C4-2B (cell line): ENCODE measurements at regions not wholly inside any gene's neighbourhood (a gene's known extent, or its start where the extent isn't known, plus 50 kb on each side); places are given as distances from the start of the nearest gene placed in this dataset.

ENCODE experiments used
- ZFX ChIP-seq: fragments of 450-650 bp; IDR thresholded peaks from 2 replicates; pipeline ENCODE4 v1.6.1; 2017
- TF ChIP-seq, protein P1 (sequence below): fragments of 450-650 bp; conservative IDR thresholded peaks from 2 replicates; pipeline ENCODE4 v1.5.1; 2017; ENCODE audit warnings: mild to moderate bottlenecking

DNA sequence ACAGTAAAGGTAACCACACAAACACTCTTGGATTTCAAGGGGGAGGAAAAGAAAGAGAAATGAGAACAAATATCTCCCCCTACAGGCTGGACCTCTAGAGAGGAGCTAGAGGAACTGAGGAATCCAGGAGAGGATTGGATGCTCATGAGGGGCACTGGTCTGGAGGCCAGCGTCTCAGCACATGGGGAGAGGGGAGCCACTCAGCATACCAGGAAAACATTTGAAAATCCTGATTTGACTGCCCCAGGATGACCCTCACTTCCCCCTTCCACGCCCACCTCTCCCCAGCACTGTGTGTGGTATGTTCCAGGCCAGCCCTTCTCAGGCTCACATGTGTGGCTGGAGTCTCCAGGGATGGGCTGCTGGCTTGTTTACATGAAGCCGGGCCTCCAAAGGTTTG, 396.8 kb upstream of the ID2 start:
- TF ChIP-seq, protein P1, sequence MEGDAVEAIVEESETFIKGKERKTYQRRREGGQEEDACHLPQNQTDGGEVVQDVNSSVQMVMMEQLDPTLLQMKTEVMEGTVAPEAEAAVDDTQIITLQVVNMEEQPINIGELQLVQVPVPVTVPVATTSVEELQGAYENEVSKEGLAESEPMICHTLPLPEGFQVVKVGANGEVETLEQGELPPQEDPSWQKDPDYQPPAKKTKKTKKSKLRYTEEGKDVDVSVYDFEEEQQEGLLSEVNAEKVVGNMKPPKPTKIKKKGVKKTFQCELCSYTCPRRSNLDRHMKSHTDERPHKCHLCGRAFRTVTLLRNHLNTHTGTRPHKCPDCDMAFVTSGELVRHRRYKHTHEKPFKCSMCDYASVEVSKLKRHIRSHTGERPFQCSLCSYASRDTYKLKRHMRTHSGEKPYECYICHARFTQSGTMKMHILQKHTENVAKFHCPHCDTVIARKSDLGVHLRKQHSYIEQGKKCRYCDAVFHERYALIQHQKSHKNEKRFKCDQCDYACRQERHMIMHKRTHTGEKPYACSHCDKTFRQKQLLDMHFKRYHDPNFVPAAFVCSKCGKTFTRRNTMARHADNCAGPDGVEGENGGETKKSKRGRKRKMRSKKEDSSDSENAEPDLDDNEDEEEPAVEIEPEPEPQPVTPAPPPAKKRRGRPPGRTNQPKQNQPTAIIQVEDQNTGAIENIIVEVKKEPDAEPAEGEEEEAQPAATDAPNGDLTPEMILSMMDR, result no peak
- no peak for TF ChIP-seq ZFX
